CD4-positive, alpha-beta T cell (primary cell): ENCODE measurements at regions not wholly inside any gene's neighbourhood (a gene's known extent, or its start where the extent isn't known, plus 50 kb on each side); places are given as distances from the start of the nearest gene placed in this dataset.

Experiments
- ATAC-seq: fragments of 200-7000 bp; cut with Tn5 transposase; one replicate; pipeline ENCODE4 v1.10.0; 2022; ENCODE audit warnings: mild to moderate bottlenecking; ENCODE audit not compliant: poor library complexity
- CTCF ChIA-PET: fragments of 350-600 bp; sonication (Branson Sonifier 250); formaldehyde crosslinking; loops from one replicate; lab custom pipeline; 2021; ENCODE audit warnings: antibody characterized with exemption, inconsistent platforms; lab: Charles Lee
- POLR2A ChIA-PET: fragments of 350-600 bp; sonication (Branson Sonifier 250); formaldehyde crosslinking; loops from one replicate; lab custom pipeline; 2021; ENCODE audit warnings: antibody characterized with exemption, inconsistent platforms; lab: Charles Lee
- DNase-seq, 14 experiments: peaks; one replicate each; pipeline ENCODE4 v3.0.0-alpha.2; 2013 to 2020; ENCODE audit warnings: mixed read lengths in 2 of 14
- H3K27ac ChIP-seq, 2 donors: one replicate each; pipeline versions ENCODE4 v1.5.1 to v1.7.0; 2013; ENCODE audit warnings: low read length in 2 of 2, low read depth in 1 of 2, mild to moderate bottlenecking in 1 of 2
- H3K27me3 ChIP-seq, 2 experiments: 1 replicate in 1 of 2; 2 replicates in 1 of 2; pipeline versions ENCODE4 v1.6.1 to v1.7.0; 2013; ENCODE audit warnings: low read length in 2 of 2, control low read depth in 1 of 2, mild to moderate bottlenecking in 1 of 2, moderate library complexity in 1 of 2; ENCODE audit not compliant: insufficient read depth in 2 of 2, control insufficient read depth in 1 of 2
- H3K36me3 ChIP-seq: one replicate; pipeline ENCODE4 v1.6.1; 2013; ENCODE audit warnings: low read length, control low read depth; ENCODE audit not compliant: insufficient read depth
- H3K4me1 ChIP-seq: one replicate; pipeline ENCODE4 v1.6.1; 2013; ENCODE audit warnings: low read length, control low read depth; ENCODE audit not compliant: insufficient read depth
- H3K4me3 ChIP-seq: one replicate; pipeline ENCODE4 v1.5.1; 2013; ENCODE audit warnings: mild to moderate bottlenecking, low read length, moderate library complexity
- H3K9me3 ChIP-seq, 2 experiments: 1 replicate in 1 of 2; 2 replicates in 1 of 2; pipeline versions ENCODE4 v1.6.1 to v1.7.0; 2013; ENCODE audit warnings: low read length in 2 of 2, mild to moderate bottlenecking in 2 of 2, control low read depth in 1 of 2, moderate library complexity in 1 of 2; ENCODE audit not compliant: control insufficient read depth in 1 of 2, insufficient read depth in 1 of 2
- H3K27ac Mint-ChIP-seq: one replicate; pipeline ENCODE4 v1.8.0; 2020; ENCODE audit warnings: mixed read lengths
- H3K27me3 Mint-ChIP-seq: one replicate; pipeline ENCODE4 v1.8.0; 2021; ENCODE audit warnings: mixed read lengths
- H3K36me3 Mint-ChIP-seq: one replicate; pipeline ENCODE4 v1.8.0; 2021; ENCODE audit warnings: low read depth, mixed read lengths
- H3K4me1 Mint-ChIP-seq: one replicate; pipeline ENCODE4 v1.8.0; 2021; ENCODE audit warnings: low read depth, mixed read lengths
- H3K4me3 Mint-ChIP-seq: one replicate; pipeline ENCODE4 v1.8.0; 2020; ENCODE audit warnings: mild to moderate bottlenecking, mixed read lengths
- H3K9me3 Mint-ChIP-seq: one replicate; pipeline ENCODE4 v1.8.0; 2020; ENCODE audit warnings: mixed read lengths
- CTCF ChIP-seq: fragments of 200-600 bp; IDR thresholded peaks from one replicate; pipeline ENCODE4 v1.8.0; 2022; ENCODE audit warnings: antibody characterized with exemption, mild to moderate bottlenecking
- intact Hi-C, 2 experiments: fragments of 100-400 bp; cut with DNase I in 1 of 2; cut with micrococcal nuclease in 1 of 2; formaldehyde crosslinking; loops; one replicate each; pipeline versions ENCODE4 v1.15.1 to v1.9.0; 2023 to 2025; cut with DNase I, micrococcal nuclease

GRCh38 chr4:60790608-60791007 is 409.5 kb upstream of the ADGRL3 start:
- Histone ChIP-seq H3K4me3 (no peak overlapping the region), H3K27ac (no peak overlapping the region), H3K36me3 (no peaks in the 10 kb centered on the region), H3K4me1 (no peaks in the 10 kb centered on the region), H3K27me3 (no peaks in the 10 kb centered on the region), H3K9me3 (peaks cover 0 to 4% of the 10 kb centered on the region in 2 experiments)
- intact Hi-C loops: no loop called here
- Mint-ChIP-seq H3K4me1 (no peaks in the 10 kb centered on the region), H3K9me3 (peaks cover 5% of the 10 kb centered on the region), H3K4me3 (no peak overlapping the region), H3K27me3 (no peaks in the 10 kb centered on the region), H3K27ac (no peak overlapping the region), H3K36me3 (no peaks in the 10 kb centered on the region)
- CTCF ChIA-PET: no interaction called here
- no peak for TF ChIP-seq CTCF
- DNase-seq (no peak), ATAC-seq (no peak)
- POLR2A ChIA-PET: no interaction called here

- no peak overlapping the region for H3K4me3 Mint-ChIP-seq
- POLR2A ChIA-PET: no interaction called here
- intact Hi-C loops: no loop called here
- Histone ChIP-seq H3K27me3 (no peaks in the 10 kb centered on the region), H3K4me1 (no peaks in the 10 kb centered on the region), H3K27ac (no peak overlapping the region), H3K36me3 (no peaks in the 10 kb centered on the region), H3K9me3 (peaks cover 3 to 7% of the 10 kb centered on the region in 2 experiments), H3K4me3 (no peak overlapping the region)
- H3K27ac Mint-ChIP-seq: no peak overlapping the region
- no peaks in the 10 kb centered on the region for H3K27me3 Mint-ChIP-seq
- H3K4me1 Mint-ChIP-seq: no peaks in the 10 kb centered on the region
- no peak for DNase-seq
- CTCF ChIA-PET: no interaction called here
- peaks cover 8% of the 10 kb centered on the region for H3K9me3 Mint-ChIP-seq
- no peak for ATAC-seq
- TF ChIP-seq CTCF: no peak
- no peaks in the 10 kb centered on the region for H3K36me3 Mint-ChIP-seq
Observed at GRCh38 chr4:60794372-60794771, 405.8 kb upstream of the ADGRL3 start.

- Mint-ChIP-seq H3K9me3 (peaks cover 5% of the 10 kb centered on the region), H3K27ac (no peak overlapping the region), H3K36me3 (no peaks in the 10 kb centered on the region), H3K4me1 (no peaks in the 10 kb centered on the region), H3K4me3 (no peak overlapping the region), H3K27me3 (no peaks in the 10 kb centered on the region)
- POLR2A ChIA-PET: no interaction called here
- Histone ChIP-seq H3K4me1 (no peaks in the 10 kb centered on the region), H3K36me3 (no peaks in the 10 kb centered on the region), H3K4me3 (no peak overlapping the region), H3K9me3 (peaks cover 7 to 9% of the 10 kb centered on the region in 2 experiments), H3K27me3 (no peaks in the 10 kb centered on the region), H3K27ac (no peak overlapping the region)
- CTCF ChIA-PET: interaction anchor here (1.2 kb wide), 1 partner anchor 8 kb away, joined by 3 read pairs; no protein-coding TSS in a partner anchor
- no peak for ATAC-seq
- TF ChIP-seq CTCF: no peak
- DNase-seq: no peak
- intact Hi-C loops: no loop called here
Observed at GRCh38 chr4:60799214-60799613, 400.9 kb upstream of the ADGRL3 start.
